GM21786 (cell line): ENCODE measurements at regions not wholly inside any gene's neighbourhood (a gene's known extent, or its start where the extent isn't known, plus 50 kb on each side); places are given as distances from the start of the nearest gene placed in this dataset.
"Not testable (repeated sequence)": the region's sequence is repeated elsewhere in the genome, so short reads cannot be mapped to it uniquely, and the experiment has no call there.

Source experiments
- ATAC-seq: cut with Tn5 transposase; IDR thresholded peaks from one replicate; pipeline ENCODE4 v1.9.1; 2021; ENCODE audit not compliant: unreplicated experiment

DNA sequence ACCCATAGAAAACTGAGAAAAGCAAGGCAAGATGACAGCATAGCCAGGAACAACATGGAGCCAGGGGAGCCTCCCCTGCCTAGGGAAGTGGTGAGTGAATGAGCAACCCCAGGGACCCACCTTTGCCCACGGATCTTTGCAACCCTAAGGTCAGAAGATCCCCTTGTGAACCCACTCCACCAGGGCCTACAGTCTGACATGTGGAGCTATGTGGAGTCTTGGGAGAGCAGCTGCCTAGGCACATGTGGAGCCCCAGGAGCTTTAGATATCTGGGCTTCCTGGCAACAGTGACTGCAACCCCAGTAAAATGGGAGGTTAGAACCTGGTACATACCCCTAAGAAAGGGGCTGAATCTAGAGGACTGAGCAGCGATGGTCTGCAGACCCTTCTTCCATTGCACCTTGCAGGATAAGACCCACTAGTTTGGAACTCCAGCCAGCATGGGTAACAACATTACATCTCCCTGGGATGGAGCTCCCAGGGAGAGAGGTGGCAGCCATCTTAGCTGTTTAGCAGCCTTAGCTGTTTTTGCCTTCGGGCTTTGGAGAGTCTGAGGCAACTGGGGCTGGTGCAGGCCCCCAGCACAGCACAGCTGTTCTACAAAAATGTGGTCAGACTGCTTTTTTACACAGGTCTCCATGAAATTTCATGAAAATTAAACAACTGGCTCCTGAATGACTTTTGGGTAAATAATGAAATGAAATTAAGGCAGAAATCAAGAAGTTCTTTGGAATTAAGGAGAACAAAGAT lies 104.7 kb upstream of the TRIM2 start:
- ATAC-seq: no peak

DNA sequence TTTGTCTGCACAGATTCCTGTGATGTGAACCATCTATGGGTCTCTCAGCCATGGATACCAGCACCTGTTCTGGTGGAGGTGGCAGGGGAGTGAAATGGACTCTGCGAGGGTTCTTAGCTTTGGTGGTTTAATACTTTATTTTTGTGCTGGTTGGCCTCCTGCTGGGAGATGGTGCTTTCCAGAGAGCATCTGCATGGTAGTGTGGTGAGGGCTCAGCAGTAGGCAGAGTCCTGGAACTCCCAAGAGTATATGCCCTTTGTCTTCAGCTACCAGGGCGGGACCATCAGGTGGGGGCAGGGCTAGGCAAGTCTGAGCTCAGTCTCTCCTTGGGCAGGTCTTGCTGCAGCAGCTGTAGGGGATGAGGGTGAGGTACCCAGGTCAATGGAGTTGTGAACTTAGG lies 97.5 kb upstream of the TRIM2 start:
- ATAC-seq: not testable (repeated sequence)

DNA sequence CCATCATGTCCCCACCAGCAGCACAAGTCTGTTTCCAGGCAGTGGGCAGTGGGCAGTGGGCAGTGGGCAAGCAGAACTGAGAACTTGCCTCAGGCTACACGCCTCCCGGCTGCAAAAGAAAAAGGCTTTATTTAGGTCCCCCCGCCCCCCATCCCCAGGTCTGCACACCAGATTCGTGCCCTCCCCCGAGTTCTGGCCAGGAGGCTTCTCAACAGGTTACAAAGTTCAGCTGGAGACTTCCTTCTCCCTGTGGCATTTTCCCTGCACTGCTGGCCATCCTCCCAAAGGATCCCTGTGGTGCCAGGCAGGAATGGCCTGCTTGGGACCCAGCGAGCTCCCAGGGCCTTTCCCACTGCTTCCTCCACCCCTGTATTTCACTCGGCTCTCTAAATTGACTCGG lies 97.0 kb upstream of the TRIM2 start:
- no peak for ATAC-seq

GRCh38 chr4:153109296-153109849 lies 94.9 kb upstream of the TRIM2 start:
- no peak for ATAC-seq

DNA sequence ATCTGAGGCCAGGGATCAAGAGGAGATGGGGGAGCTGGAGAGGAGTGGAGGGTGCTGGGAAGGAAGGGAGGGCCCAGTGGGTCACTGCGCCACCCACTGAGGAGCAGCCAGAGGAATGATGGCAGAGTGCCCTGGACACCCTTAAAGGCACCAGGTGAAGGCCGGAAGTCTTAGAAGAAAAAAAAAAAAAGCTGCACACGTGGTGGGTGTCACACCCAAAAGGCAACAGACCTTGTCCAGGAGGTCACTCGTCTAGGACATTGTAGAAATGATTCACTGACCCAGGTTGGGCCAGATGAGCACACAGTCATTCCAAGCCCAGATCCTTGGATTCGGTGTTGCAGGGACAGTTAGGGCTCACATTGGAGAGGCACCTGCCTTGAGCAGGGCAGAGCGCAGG lies 93.5 kb upstream of the TRIM2 start:
- ATAC-seq: no peak

- ATAC-seq: no peak
These were observed 92.7 kb upstream of the TRIM2 start for GRCh38 chr4:153111426-153112040.

- ATAC-seq: no peak
These were observed 92.2 kb upstream of the TRIM2 start for GRCh38 chr4:153112041-153112441.

DNA sequence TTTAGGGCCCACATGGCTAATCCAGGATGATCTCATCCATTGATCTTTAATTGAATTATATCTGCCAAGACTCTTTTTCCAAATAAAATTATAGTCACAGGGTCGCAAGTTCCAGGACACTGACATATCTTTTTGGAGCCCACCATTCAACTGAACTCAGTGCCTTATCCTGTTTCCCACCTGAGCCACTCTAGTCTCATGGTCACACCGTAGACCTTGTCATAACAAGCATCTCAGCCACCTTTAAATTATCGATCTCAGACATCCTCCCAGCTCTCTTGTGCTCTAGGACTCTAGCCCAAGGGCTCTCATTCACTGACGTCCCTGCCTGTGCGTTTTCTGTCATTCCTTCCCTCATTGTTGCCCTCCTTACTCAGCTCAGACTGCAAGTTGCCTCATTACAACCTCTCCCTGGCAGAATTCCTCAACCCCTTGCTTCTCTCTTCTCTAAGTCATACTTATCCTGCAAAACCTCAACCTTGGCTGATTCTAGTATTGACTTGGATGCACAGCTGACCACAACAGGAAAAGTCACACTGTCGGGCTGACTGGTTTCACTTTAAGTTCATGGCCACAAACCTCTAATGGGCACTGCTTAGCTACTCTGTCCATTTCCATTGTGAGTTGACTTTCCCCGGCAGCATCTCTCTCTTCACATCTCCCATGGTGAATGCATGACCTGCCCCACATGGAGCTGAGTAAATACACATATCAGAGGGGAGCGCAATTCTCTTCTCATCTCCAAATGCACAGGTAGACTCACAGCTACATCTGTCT lies 91.0 kb upstream of the TRIM2 start:
- ATAC-seq: no peak

- no peak for ATAC-seq
These were observed 90.5 kb upstream of the TRIM2 start for GRCh38 chr4:153113838-153114105.

GRCh38 chr4:153114771-153115321 lies 89.4 kb upstream of the TRIM2 start:
- ATAC-seq: no peak

GRCh38 chr4:153115322-153116290 lies 88.6 kb upstream of the TRIM2 start:
- peak; percentile 85 for ATAC-seq

DNA sequence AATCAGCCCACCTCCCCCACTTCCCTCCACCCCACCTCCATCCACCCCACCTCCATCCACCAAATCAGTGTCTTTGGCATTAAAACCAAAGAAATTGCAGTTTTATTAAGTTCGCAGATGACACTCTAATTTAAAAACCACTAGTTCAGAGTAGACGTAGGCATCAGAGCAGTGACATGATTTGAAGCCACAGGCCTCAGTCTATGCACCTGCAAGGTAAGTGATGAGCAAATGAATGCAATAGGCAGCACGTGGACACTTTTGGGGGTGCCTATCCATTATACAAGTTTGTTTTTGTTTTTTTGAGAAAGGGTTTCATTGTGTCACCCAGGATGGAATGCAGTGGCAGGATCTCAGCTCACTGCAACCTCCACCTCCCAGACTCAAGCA lies 88.0 kb upstream of the TRIM2 start:
- no peak for ATAC-seq

DNA sequence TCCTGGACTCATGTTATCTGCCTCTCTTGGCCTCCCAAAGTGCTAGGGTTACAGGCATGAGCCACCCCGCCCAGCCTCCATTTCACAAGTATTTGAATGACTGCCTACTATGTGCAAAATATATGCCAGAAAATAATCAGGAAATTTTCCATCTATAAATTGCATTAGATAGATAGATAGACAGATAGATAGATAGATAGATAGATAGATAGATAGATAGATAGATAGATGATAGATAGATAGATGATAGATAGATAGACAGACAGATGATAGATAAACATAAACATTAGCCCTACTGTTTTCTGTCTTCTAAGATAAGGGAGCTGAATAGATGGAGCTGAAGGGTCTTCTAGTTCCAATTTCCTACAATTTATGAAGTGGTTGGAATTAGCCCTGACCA lies 87.4 kb upstream of the TRIM2 start:
- no peak for ATAC-seq

- no peak for ATAC-seq
These were observed 86.7 kb upstream of the TRIM2 start for GRCh38 chr4:153117554-153117953.

- no peak for ATAC-seq
These were observed 84.6 kb upstream of the TRIM2 start for GRCh38 chr4:153119626-153120025.

DNA sequence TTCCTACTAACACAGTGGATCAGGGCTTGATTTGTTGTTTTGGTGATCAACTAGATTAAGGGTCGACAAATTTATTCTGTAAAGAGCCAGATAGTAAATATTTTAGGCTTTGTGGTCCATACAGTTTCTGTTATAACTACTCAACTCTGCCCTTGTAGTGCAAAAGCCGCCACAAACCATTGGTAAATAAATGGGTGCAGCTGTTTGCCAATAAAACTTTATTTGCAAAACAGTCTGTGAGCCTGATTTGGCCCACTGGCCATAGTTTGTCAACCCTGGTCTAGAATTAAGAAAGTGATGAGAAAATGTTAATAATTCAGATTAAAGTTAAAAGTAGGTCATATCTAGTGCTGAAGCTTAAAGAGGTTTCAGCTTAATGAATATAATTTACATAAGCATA lies 84.0 kb upstream of the TRIM2 start:
- no peak for ATAC-seq

GRCh38 chr4:153122855-153123254 lies 81.4 kb upstream of the TRIM2 start:
- ATAC-seq: no peak

DNA sequence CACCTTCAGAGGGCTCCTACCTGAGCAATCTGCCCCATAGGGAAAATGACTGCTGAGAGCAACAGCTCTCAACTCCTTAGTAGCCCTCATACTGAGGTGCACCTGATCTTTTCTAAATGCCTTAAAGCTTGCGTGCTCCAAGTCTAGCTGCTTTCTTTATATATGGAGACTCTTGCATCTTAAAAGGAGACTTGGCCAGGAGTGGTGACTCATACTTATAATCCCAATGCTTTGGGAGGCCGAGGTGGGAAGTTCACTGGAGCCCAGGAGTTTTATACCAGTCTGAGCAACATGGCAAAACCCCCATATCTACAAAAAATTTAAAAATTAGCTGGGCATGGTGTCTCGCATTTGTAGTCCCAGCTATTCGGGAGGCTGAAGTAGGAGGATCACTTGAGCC lies 78.1 kb upstream of the TRIM2 start:
- ATAC-seq: no peak

- ATAC-seq: no peak
These were observed 76.3 kb upstream of the TRIM2 start for GRCh38 chr4:153127760-153128494.

- no peak for ATAC-seq
These were observed 72.6 kb upstream of the TRIM2 start for GRCh38 chr4:153131596-153131995.
